Calu3 (cell line): ENCODE measurements at regions not wholly inside any gene's neighbourhood (a gene's known extent, or its start where the extent isn't known, plus 50 kb on each side); places are given as distances from the start of the nearest gene placed in this dataset.

ENCODE experiments used
- BruUV-seq: library from RNA; stranded (reverse); fragments of 400-500 nt; replicated peaks from 2 replicates; lab custom pipeline; 2021; lab: Mats Ljungman, UMichigan
- CTCF ChIA-PET: fragments of 300-600 bp; sonication (Branson Sonifier 250); formaldehyde crosslinking; loops from one replicate; lab custom pipeline; 2022; ENCODE audit warnings: antibody characterized with exemption; lab: Charles Lee
- DNase-seq: peaks from one replicate; pipeline ENCODE4 v3.0.0; 2022
- H3K27ac Mint-ChIP-seq: one replicate; pipeline ENCODE4 v1.8.0; 2022; ENCODE audit warnings: mixed read lengths; ENCODE audit not compliant: unreplicated experiment
- H3K27me3 Mint-ChIP-seq: one replicate; pipeline ENCODE4 v1.8.0; 2022; ENCODE audit warnings: mixed read lengths; ENCODE audit not compliant: unreplicated experiment
- H3K36me3 Mint-ChIP-seq: one replicate; pipeline ENCODE4 v1.8.0; 2022; ENCODE audit warnings: mild to moderate bottlenecking, moderate library complexity, mixed read lengths; ENCODE audit not compliant: insufficient read depth, unreplicated experiment
- H3K4me1 Mint-ChIP-seq: one replicate; pipeline ENCODE4 v1.8.0; 2022; ENCODE audit warnings: mild to moderate bottlenecking, low read depth, mixed read lengths; ENCODE audit not compliant: unreplicated experiment
- H3K4me3 Mint-ChIP-seq: one replicate; pipeline ENCODE4 v1.8.0; 2022; ENCODE audit warnings: mild to moderate bottlenecking, low read depth, moderate library complexity, mixed read lengths; ENCODE audit not compliant: unreplicated experiment
- H3K9me3 Mint-ChIP-seq: one replicate; pipeline ENCODE4 v1.8.0; 2022; ENCODE audit warnings: low read depth, mixed read lengths; ENCODE audit not compliant: unreplicated experiment
- intact Hi-C: fragments of 100-400 bp; cut with micrococcal nuclease; formaldehyde crosslinking; loops from one replicate; pipeline ENCODE4 v1.10.0; 2022; ENCODE audit not compliant: unreplicated experiment
- TF ChIP-seq, protein P1 (sequence below): fragments of 200-600 bp; IDR thresholded peaks from one replicate; pipeline ENCODE4 v1.8.0; 2022; ENCODE audit warnings: antibody characterized with exemption; ENCODE audit not compliant: unreplicated experiment

DNA sequence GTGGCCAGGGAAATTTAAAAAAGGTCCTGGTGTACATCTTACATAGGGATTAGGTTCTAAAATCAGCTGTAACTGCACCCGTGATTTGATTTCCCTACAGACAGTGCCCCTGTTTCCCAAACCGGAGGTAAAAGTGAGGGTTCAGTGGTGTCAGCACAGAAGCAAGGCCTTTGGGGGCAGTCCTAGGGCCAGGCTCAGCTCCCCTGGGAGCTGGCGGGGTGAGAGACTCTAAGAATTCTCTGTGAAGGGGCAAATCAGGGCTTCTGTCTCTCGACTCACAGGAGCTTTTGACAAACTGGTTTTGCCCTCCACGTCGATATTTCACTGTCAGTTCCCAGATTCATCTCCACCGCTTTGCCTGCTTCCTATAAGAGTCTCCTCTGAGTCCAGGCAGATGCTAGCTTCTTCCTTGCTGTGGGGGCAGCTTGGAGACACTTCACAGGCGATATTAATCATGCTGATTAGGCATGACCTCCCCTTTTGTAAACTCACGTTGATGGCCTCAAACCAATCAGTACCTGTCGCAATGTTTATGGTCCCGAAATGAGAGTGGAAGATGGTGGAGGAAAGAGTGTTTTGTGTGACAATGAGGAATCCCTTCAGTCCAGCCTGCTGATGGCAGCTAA, 234.2 kb upstream of the TOX3 start:
- Mint-ChIP-seq H3K27me3 (no peaks in the 10 kb centered on the region), H3K9me3 (no peaks in the 10 kb centered on the region), H3K36me3 (no peaks in the 10 kb centered on the region), H3K27ac (no peak overlapping the region), H3K4me3 (no peak overlapping the region), H3K4me1 (no peaks in the 10 kb centered on the region)
- no TSS peak for BruUV-seq
- CTCF ChIA-PET: interaction anchor here (1.0 kb wide), 1 partner anchor 43 kb away, joined by 3 read pairs; no protein-coding TSS in a partner anchor
- DNase-seq: no peak
- TF ChIP-seq, protein P1, sequence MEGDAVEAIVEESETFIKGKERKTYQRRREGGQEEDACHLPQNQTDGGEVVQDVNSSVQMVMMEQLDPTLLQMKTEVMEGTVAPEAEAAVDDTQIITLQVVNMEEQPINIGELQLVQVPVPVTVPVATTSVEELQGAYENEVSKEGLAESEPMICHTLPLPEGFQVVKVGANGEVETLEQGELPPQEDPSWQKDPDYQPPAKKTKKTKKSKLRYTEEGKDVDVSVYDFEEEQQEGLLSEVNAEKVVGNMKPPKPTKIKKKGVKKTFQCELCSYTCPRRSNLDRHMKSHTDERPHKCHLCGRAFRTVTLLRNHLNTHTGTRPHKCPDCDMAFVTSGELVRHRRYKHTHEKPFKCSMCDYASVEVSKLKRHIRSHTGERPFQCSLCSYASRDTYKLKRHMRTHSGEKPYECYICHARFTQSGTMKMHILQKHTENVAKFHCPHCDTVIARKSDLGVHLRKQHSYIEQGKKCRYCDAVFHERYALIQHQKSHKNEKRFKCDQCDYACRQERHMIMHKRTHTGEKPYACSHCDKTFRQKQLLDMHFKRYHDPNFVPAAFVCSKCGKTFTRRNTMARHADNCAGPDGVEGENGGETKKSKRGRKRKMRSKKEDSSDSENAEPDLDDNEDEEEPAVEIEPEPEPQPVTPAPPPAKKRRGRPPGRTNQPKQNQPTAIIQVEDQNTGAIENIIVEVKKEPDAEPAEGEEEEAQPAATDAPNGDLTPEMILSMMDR: no peak
- intact Hi-C loops: no loop called here

DNA sequence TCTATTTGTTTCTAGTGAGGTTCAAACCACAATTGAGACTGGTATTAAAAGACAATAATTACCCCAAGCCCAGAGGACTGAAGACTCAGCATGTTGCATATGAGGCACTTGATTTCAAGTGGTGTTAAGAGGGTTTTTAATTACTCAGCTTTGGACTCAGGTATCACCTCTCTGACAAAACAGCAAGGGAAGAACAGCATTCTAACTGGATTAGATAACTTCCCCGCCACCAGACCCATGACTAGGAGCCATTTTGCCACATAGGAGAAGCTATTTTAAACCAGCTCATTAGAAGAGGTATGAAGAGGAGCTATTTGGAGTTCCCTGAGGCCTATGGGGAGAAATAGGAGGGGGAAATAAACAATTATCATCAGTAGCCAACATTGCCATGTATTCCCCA, 226.1 kb upstream of the TOX3 start:
- H3K9me3 Mint-ChIP-seq: no peaks in the 10 kb centered on the region
- H3K27me3 Mint-ChIP-seq: no peaks in the 10 kb centered on the region
- no peak overlapping the region for H3K27ac Mint-ChIP-seq
- H3K36me3 Mint-ChIP-seq: no peaks in the 10 kb centered on the region
- intact Hi-C loops: no loop called here
- no peaks in the 10 kb centered on the region for H3K4me1 Mint-ChIP-seq
- CTCF ChIA-PET: interaction anchor here (0.5 to 0.7 kb wide), 2 partner anchors 19 to 1565 kb away, joined by 3 to 9 read pairs; no protein-coding TSS in a partner anchor
- no peak overlapping the region for H3K4me3 Mint-ChIP-seq
- BruUV-seq: no TSS peak
- DNase-seq: no peak
- TF ChIP-seq, protein P1: no peak

DNA sequence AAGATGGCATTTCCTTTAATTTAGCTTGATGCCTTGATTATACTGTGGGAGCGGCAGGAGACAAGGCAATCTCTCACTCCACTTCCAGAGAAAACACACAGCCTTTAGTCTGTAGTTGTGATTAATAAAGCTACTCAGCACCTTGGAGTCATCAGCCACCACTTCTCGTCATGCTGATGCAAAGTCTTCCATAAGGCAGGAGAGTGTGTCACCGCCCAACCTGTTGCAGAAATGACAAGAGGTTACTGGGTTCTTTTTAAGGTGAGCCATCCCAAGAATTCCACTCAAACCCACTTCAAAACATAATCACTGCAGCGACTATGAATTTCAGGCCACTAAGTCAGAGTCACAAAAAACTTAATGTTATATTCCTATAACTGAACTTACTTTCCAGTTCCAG, 223.9 kb upstream of the TOX3 start:
- Mint-ChIP-seq H3K4me1 (no peaks in the 10 kb centered on the region), H3K36me3 (no peaks in the 10 kb centered on the region), H3K9me3 (no peaks in the 10 kb centered on the region), H3K4me3 (no peak overlapping the region), H3K27ac (no peak overlapping the region), H3K27me3 (peaks cover 15% of the 10 kb centered on the region)
- BruUV-seq: no TSS peak
- intact Hi-C loops: no loop called here
- TF ChIP-seq, protein P1: no peak
- no peak for DNase-seq
- CTCF ChIA-PET: no interaction called here

DNA sequence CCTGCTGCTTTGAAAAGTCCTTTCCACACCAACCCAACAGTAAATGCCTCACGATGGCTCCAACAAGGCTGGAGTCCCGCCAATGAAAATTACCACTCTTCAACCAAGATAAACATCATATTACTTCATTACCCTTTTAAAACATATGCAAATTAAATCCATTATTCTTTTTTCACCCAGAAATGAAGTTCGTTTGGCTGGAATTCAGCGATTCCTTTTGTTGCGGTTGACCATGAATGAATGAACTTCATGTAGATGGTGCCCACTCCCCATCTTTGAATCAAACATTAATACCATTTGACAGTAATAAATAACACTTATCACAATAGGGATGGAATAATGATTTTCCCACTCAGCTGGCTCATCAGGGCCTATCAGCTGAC, 211.5 kb upstream of the TOX3 start:
- Mint-ChIP-seq H3K4me1 (no peaks in the 10 kb centered on the region), H3K4me3 (no peak overlapping the region), H3K36me3 (no peaks in the 10 kb centered on the region), H3K9me3 (no peaks in the 10 kb centered on the region), H3K27ac (no peak overlapping the region), H3K27me3 (no peaks in the 10 kb centered on the region)
- CTCF ChIA-PET: no interaction called here
- no peak for DNase-seq
- intact Hi-C loops: no loop called here
- TF ChIP-seq, protein P1: no peak
- no TSS peak for BruUV-seq
